GM23338 (cell line): ENCODE measurements at regions not wholly inside any gene's neighbourhood (a gene's known extent, or its start where the extent isn't known, plus 50 kb on each side); places are given as distances from the start of the nearest gene placed in this dataset.

Experiments used
- ATAC-seq: fragments of 200-7000 bp; cut with Tn5 transposase; 3 replicates; pipeline ENCODE4 v1.9.1; 2020
- DNase-seq: peaks from one replicate; pipeline ENCODE4 v3.0.0-alpha.2; 2015; ENCODE audit warnings: low spot score
- H2AFZ ChIP-seq: fragments of 200-600 bp; sonication (generic); 2 replicates; pipeline ENCODE4 v1.8.0; 2016; ENCODE audit warnings: antibody characterized with exemption, mild to moderate bottlenecking, moderate library complexity
- H3F3A ChIP-seq: fragments of 200-600 bp; sonication (generic); replicated peaks from 2 replicates; pipeline ENCODE4 v1.8.0; 2017; ENCODE audit warnings: antibody characterized with exemption, mixed run types, low read depth
- H3K27ac ChIP-seq: fragments of 200-600 bp; sonication (generic); 2 replicates; pipeline ENCODE4 v1.6.1; 2016; ENCODE audit warnings: low read depth
- H3K27me3 ChIP-seq: fragments of 200-600 bp; sonication (generic); 2 replicates; pipeline ENCODE4 v1.8.0; 2016; ENCODE audit warnings: mild to moderate bottlenecking, mixed run types, moderate library complexity; ENCODE audit not compliant: insufficient read depth
- H3K36me3 ChIP-seq: fragments of 200-600 bp; sonication (generic); 2 replicates; pipeline ENCODE4 v1.8.0; 2016; ENCODE audit warnings: mild to moderate bottlenecking; ENCODE audit not compliant: insufficient read depth
- H3K4me1 ChIP-seq: fragments of 200-600 bp; sonication (generic); 2 replicates; pipeline ENCODE4 v1.8.0; 2016; ENCODE audit warnings: mild to moderate bottlenecking, moderate library complexity; ENCODE audit not compliant: insufficient read depth
- H3K4me2 ChIP-seq: fragments of 200-600 bp; sonication (generic); 2 replicates; pipeline ENCODE4 v1.7.1; 2017; ENCODE audit warnings: mixed run types
- H3K4me3 ChIP-seq: fragments of 200-600 bp; sonication (generic); 2 replicates; pipeline ENCODE4 v1.6.1; 2016; ENCODE audit warnings: mixed run types
- H3K79me2 ChIP-seq: fragments of 200-600 bp; sonication (generic); replicated peaks from 2 replicates; pipeline ENCODE4 v1.8.0; 2017; ENCODE audit warnings: mild to moderate bottlenecking; ENCODE audit not compliant: insufficient read depth
- H3K9me2 ChIP-seq: fragments of 200-600 bp; sonication (generic); 2 replicates; pipeline ENCODE4 v1.8.0; 2017; ENCODE audit not compliant: insufficient read depth
- H4K20me1 ChIP-seq: fragments of 200-600 bp; sonication (generic); replicated peaks from 2 replicates; pipeline ENCODE4 v1.8.0; 2017; ENCODE audit warnings: mild to moderate bottlenecking; ENCODE audit not compliant: insufficient read depth
- H3K27ac Mint-ChIP-seq: 2 replicates; pipeline ENCODE4 v1.8.0; 2020; ENCODE audit warnings: inconsistent platforms, mild to moderate bottlenecking, moderate library complexity, mixed read lengths
- H3K27me3 Mint-ChIP-seq: 3 replicates; pipeline ENCODE4 v1.8.0; 2022; ENCODE audit warnings: low read depth, mild to moderate bottlenecking, moderate library complexity, mixed read lengths, inconsistent platforms; ENCODE audit not compliant: insufficient read depth, poor library complexity
- H3K36me3 Mint-ChIP-seq: 3 replicates; pipeline ENCODE4 v1.8.0; 2021; ENCODE audit warnings: low read depth, mild to moderate bottlenecking, inconsistent platforms, moderate library complexity, mixed read lengths
- H3K4me1 Mint-ChIP-seq: 3 replicates; pipeline ENCODE4 v1.8.0; 2020; ENCODE audit warnings: mild to moderate bottlenecking, inconsistent platforms, mixed read lengths
- H3K4me3 Mint-ChIP-seq: 3 replicates; pipeline ENCODE4 v1.8.0; 2021; ENCODE audit warnings: moderate library complexity, mild to moderate bottlenecking, inconsistent platforms, mixed read lengths
- H3K9me3 Mint-ChIP-seq: 3 replicates; pipeline ENCODE4 v1.8.0; 2020; ENCODE audit warnings: moderate library complexity, mild to moderate bottlenecking, inconsistent platforms, mixed read lengths
- EZH2 ChIP-seq: fragments of 200-600 bp; sonication (generic); IDR thresholded peaks from one replicate; pipeline ENCODE4 v1.8.0; 2017; ENCODE audit warnings: antibody characterized with exemption, mild to moderate bottlenecking, low read depth; ENCODE audit not compliant: unreplicated experiment
- EZH2phosphoT487 ChIP-seq: fragments of 200-600 bp; sonication (generic); IDR thresholded peaks from one replicate; pipeline ENCODE4 v1.8.1; 2018; ENCODE audit warnings: antibody characterized with exemption; ENCODE audit not compliant: unreplicated experiment
- JUNB ChIP-seq: IDR thresholded peaks from one replicate; pipeline ENCODE4 v1.6.1; 2016; ENCODE audit warnings: antibody characterized with exemption; ENCODE audit not compliant: unreplicated experiment
- NANOG ChIP-seq: IDR thresholded peaks from 2 replicates; pipeline ENCODE4 v1.6.1; 2016; ENCODE audit warnings: antibody characterized with exemption, borderline replicate concordance
- POLR2AphosphoS5 ChIP-seq: IDR thresholded peaks from 2 replicates; pipeline ENCODE4 v1.6.1; 2016; ENCODE audit warnings: antibody characterized with exemption, low read depth
- STAT1 ChIP-seq: IDR thresholded peaks from one replicate; pipeline ENCODE4 v1.6.1; 2016; ENCODE audit warnings: antibody characterized with exemption; ENCODE audit not compliant: unreplicated experiment
- ZNF114 ChIP-seq: fragments of 250-450 bp; sonication (Bioruptor Pico); IDR thresholded peaks from 2 replicates; pipeline ENCODE4 v1.5.0; 2020; ENCODE audit warnings: mild to moderate bottlenecking, moderate library complexity
- ZNF331 ChIP-seq: fragments of 250-450 bp; sonication (Bioruptor Pico); IDR thresholded peaks from 2 replicates; pipeline ENCODE4 v1.5.0; 2020; ENCODE audit warnings: low read depth, mild to moderate bottlenecking, moderate library complexity
- TF ChIP-seq, protein P1 (sequence below), 2 experiments: fragments of 200-600 bp in 1 of 2; sonication (generic) in 1 of 2; conservative IDR thresholded peaks; 2 replicates each; pipeline versions ENCODE4 v1.5.1 to v1.6.1; 2016 to 2017; ENCODE audit warnings: antibody characterized with exemption in 2 of 2, low read depth in 2 of 2, mild to moderate bottlenecking in 2 of 2, moderate library complexity in 1 of 2
- TF ChIP-seq, protein P2 (sequence below): IDR thresholded peaks from 2 replicates; pipeline ENCODE4 v1.6.1; 2016; ENCODE audit warnings: antibody characterized with exemption
- TF ChIP-seq, protein P3 (sequence below): fragments of 250-450 bp; sonication (Bioruptor Pico); IDR thresholded peaks from 2 replicates; pipeline ENCODE4 v1.5.0; 2020; ENCODE audit warnings: mild to moderate bottlenecking, moderate library complexity

DNA sequence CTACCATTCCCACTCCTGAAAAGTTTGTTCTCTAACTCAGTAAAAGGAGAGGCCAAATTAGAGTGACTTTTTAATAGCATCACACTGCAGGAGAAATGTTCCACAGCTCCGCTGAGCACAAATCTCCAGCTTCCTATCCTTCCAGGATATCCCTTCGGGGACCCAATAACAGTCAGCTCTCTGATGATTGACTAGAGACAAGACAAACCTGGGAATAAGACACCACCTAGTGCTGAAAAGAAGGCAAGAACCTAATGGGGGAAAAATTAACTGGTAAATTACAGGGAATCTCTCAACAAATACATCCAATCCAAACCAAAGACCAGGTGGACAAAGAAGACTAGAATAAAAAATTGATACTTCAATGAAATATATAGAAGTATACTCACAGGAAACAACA, 977.1 kb upstream of the SOX11 start:
- ATAC-seq: peak; percentile 71
- no peak for TF ChIP-seq EZH2
- TF ChIP-seq, protein P1, sequence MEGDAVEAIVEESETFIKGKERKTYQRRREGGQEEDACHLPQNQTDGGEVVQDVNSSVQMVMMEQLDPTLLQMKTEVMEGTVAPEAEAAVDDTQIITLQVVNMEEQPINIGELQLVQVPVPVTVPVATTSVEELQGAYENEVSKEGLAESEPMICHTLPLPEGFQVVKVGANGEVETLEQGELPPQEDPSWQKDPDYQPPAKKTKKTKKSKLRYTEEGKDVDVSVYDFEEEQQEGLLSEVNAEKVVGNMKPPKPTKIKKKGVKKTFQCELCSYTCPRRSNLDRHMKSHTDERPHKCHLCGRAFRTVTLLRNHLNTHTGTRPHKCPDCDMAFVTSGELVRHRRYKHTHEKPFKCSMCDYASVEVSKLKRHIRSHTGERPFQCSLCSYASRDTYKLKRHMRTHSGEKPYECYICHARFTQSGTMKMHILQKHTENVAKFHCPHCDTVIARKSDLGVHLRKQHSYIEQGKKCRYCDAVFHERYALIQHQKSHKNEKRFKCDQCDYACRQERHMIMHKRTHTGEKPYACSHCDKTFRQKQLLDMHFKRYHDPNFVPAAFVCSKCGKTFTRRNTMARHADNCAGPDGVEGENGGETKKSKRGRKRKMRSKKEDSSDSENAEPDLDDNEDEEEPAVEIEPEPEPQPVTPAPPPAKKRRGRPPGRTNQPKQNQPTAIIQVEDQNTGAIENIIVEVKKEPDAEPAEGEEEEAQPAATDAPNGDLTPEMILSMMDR (conservative IDR thresholded peaks at IDR 0.05; ENCODE audit: low read depth in 2 of 2): peak; percentile 62 to 63
- H3K4me2 ChIP-seq: no peak overlapping the region
- H3K27me3 Mint-ChIP-seq: peaks cover 2% of the 10 kb centered on the region
- no peaks in the 10 kb centered on the region for H3K4me1 Mint-ChIP-seq
- H3K9me3 Mint-ChIP-seq: peaks cover 73% of the 10 kb centered on the region
- peak; percentile 50 for DNase-seq
- H3K27ac Mint-ChIP-seq: no peak overlapping the region
- H3K27me3 ChIP-seq: no peaks in the 10 kb centered on the region
- H3K27ac ChIP-seq: no peak overlapping the region
- H3K4me3 ChIP-seq: no peak overlapping the region
- 0 out of 2 replicates have a peak overlapping the region, but pooled peaks have one; percentile 24 for H2AFZ ChIP-seq
- 0 out of 2 replicates have a peak, but pooled peaks cover 6% of the 10 kb centered on the region for H3K36me3 ChIP-seq
- H4K20me1 ChIP-seq: no peaks in the 10 kb centered on the region
- H3F3A ChIP-seq: no peaks in the 10 kb centered on the region
- H3K36me3 Mint-ChIP-seq: peaks cover 5% of the 10 kb centered on the region
- H3K4me1 ChIP-seq: no peaks in the 10 kb centered on the region
- H3K9me2 ChIP-seq: no peaks in the 10 kb centered on the region
- H3K4me3 Mint-ChIP-seq: no peak overlapping the region
- H3K79me2 ChIP-seq: no peaks in the 10 kb centered on the region

DNA sequence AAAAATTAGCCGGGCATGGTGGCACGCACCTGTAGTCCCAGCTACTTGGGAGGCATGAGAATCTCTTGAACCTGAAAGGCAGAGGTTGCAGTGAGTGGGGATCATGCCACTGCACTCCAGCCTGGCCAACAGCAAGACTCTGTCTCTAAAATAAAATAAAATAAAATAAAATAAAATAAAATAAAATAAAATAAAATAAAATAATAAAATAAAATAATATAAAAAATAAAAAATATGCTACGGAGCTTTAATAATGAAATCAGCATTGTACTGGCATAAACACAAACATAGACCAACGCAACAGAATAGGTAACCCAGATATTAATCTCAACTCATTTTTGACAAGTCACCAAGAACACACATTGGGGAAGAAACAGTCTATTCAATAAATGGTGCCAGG, 973.4 kb upstream of the SOX11 start:
- H3K4me1 ChIP-seq: no peaks in the 10 kb centered on the region
- H3K27ac ChIP-seq: no peak overlapping the region
- no peaks in the 10 kb centered on the region for H3K27me3 ChIP-seq
- H3K36me3 ChIP-seq: 0 out of 2 replicates have a peak, but pooled peaks cover 6% of the 10 kb centered on the region
- Mint-ChIP-seq H3K27ac (no peak overlapping the region), H3K4me1 (no peaks in the 10 kb centered on the region), H3K9me3 (peaks cover 74% of the 10 kb centered on the region), H3K27me3 (peaks cover 2% of the 10 kb centered on the region), H3K36me3 (peaks cover 11% of the 10 kb centered on the region), H3K4me3 (no peak overlapping the region)
- no peaks in the 10 kb centered on the region for H3K9me2 ChIP-seq
- no peaks in the 10 kb centered on the region for H3K79me2 ChIP-seq
- no peak for ATAC-seq
- H2AFZ ChIP-seq: no peak overlapping the region
- no peak overlapping the region for H3K4me3 ChIP-seq
- H3K4me2 ChIP-seq: no peak overlapping the region
- H3F3A ChIP-seq: no peaks in the 10 kb centered on the region
- H4K20me1 ChIP-seq: no peaks in the 10 kb centered on the region
- DNase-seq: no peak
- TF ChIP-seq, protein P1 (conservative IDR thresholded peaks at IDR 0.05; ENCODE audit: low read depth in 2 of 2): no peak
- TF ChIP-seq, protein P2, sequence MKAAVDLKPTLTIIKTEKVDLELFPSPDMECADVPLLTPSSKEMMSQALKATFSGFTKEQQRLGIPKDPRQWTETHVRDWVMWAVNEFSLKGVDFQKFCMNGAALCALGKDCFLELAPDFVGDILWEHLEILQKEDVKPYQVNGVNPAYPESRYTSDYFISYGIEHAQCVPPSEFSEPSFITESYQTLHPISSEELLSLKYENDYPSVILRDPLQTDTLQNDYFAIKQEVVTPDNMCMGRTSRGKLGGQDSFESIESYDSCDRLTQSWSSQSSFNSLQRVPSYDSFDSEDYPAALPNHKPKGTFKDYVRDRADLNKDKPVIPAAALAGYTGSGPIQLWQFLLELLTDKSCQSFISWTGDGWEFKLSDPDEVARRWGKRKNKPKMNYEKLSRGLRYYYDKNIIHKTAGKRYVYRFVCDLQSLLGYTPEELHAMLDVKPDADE: no peak
- TF ChIP-seq ZNF331 (CRISPR knock-in tag) (no peak), NANOG (no peak), ZNF114 (CRISPR knock-in tag) (no peak), STAT1 (no peak), EZH2 (no peak), JUNB (no peak), POLR2AphosphoS5 (no peak), EZH2phosphoT487 (no peak)
- TF ChIP-seq, protein P3, sequence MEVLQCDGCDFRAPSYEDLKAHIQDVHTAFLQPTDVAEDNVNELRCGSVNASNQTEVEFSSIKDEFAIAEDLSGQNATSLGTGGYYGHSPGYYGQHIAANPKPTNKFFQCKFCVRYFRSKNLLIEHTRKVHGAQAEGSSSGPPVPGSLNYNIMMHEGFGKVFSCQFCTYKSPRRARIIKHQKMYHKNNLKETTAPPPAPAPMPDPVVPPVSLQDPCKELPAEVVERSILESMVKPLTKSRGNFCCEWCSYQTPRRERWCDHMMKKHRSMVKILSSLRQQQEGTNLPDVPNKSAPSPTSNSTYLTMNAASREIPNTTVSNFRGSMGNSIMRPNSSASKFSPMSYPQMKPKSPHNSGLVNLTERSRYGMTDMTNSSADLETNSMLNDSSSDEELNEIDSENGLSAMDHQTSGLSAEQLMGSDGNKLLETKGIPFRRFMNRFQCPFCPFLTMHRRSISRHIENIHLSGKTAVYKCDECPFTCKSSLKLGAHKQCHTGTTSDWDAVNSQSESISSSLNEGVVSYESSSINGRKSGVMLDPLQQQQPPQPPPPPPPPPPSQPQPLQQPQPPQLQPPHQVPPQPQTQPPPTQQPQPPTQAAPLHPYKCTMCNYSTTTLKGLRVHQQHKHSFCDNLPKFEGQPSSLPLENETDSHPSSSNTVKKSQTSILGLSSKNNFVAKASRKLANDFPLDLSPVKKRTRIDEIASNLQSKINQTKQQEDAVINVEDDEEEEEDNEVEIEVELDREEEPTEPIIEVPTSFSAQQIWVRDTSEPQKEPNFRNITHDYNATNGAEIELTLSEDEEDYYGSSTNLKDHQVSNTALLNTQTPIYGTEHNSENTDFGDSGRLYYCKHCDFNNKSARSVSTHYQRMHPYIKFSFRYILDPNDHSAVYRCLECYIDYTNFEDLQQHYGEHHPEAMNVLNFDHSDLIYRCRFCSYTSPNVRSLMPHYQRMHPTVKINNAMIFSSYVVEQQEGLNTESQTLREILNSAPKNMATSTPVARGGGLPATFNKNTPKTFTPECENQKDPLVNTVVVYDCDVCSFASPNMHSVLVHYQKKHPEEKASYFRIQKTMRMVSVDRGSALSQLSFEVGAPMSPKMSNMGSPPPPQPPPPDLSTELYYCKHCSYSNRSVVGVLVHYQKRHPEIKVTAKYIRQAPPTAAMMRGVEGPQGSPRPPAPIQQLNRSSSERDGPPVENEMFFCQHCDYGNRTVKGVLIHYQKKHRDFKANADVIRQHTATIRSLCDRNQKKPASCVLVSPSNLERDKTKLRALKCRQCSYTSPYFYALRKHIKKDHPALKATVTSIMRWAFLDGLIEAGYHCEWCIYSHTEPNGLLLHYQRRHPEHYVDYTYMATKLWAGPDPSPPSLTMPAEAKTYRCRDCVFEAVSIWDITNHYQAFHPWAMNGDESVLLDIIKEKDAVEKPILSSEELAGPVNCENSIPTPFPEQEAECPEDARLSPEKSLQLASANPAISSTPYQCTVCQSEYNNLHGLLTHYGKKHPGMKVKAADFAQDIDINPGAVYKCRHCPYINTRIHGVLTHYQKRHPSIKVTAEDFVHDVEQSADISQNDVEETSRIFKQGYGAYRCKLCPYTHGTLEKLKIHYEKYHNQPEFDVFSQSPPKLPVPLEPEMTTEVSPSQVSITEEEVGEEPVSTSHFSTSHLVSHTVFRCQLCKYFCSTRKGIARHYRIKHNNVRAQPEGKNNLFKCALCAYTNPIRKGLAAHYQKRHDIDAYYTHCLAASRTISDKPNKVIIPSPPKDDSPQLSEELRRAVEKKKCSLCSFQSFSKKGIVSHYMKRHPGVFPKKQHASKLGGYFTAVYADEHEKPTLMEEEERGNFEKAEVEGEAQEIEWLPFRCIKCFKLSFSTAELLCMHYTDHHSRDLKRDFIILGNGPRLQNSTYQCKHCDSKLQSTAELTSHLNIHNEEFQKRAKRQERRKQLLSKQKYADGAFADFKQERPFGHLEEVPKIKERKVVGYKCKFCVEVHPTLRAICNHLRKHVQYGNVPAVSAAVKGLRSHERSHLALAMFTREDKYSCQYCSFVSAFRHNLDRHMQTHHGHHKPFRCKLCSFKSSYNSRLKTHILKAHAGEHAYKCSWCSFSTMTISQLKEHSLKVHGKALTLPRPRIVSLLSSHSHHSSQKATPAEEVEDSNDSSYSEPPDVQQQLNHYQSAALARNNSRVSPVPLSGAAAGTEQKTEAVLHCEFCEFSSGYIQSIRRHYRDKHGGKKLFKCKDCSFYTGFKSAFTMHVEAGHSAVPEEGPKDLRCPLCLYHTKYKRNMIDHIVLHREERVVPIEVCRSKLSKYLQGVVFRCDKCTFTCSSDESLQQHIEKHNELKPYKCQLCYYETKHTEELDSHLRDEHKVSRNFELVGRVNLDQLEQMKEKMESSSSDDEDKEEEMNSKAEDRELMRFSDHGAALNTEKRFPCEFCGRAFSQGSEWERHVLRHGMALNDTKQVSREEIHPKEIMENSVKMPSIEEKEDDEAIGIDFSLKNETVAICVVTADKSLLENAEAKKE: no peak
